Pulmonary artery endothelial cell (primary cell): ENCODE measurements at regions not wholly inside any gene's neighbourhood (a gene's known extent, or its start where the extent isn't known, plus 50 kb on each side); places are given as distances from the start of the nearest gene placed in this dataset.
"Not testable (repeated sequence)": the region's sequence is repeated elsewhere in the genome, so short reads cannot be mapped to it uniquely, and the experiment has no call there.

Source experiments
- DNase-seq: peaks from one replicate; pipeline ENCODE4 v3.0.0-alpha.2; 2011; ENCODE audit warnings: low read depth, low spot score

- DNase-seq = no peak
Observed at GRCh38 chr3:21979706-21980105, 228.7 kb upstream of the ZNF385D start.

GRCh38 chr3:21989341-21990042 is 238.5 kb upstream of the ZNF385D start:
- DNase-seq = no peak

GRCh38 chr3:21991061-21991460 is 240.1 kb upstream of the ZNF385D start:
- DNase-seq = no peak

GRCh38 chr3:21995079-21995607 is 244.1 kb upstream of the ZNF385D start:
- no peak for DNase-seq

GRCh38 chr3:22007368-22007767 is 256.4 kb upstream of the ZNF385D start:
- no peak for DNase-seq

GRCh38 chr3:22010997-22011396 is 260.0 kb upstream of the ZNF385D start:
- DNase-seq = no peak

- DNase-seq = no peak
Observed at GRCh38 chr3:22012471-22012870, 261.5 kb upstream of the ZNF385D start.

- DNase-seq = no peak
Observed at GRCh38 chr3:22013641-22014040, 262.6 kb upstream of the ZNF385D start.

- no peak for DNase-seq
Observed at GRCh38 chr3:22016197-22016596, 265.2 kb upstream of the ZNF385D start.

- not testable (repeated sequence) for DNase-seq
Observed at GRCh38 chr3:22024638-22025037, 273.6 kb upstream of the ZNF385D start.

GRCh38 chr3:22029480-22029879 is 278.5 kb upstream of the ZNF385D start:
- no peak for DNase-seq

- DNase-seq = no peak
Observed at GRCh38 chr3:22039161-22039560, 288.2 kb upstream of the ZNF385D start.

GRCh38 chr3:22040150-22040549 is 289.1 kb upstream of the ZNF385D start:
- no peak for DNase-seq

- no peak for DNase-seq
Observed at GRCh38 chr3:22045882-22046281, 294.9 kb upstream of the ZNF385D start.

GRCh38 chr3:22063500-22063899 is 312.5 kb upstream of the ZNF385D start:
- DNase-seq = no peak

GRCh38 chr3:22068619-22069018 is 317.6 kb upstream of the ZNF385D start:
- DNase-seq = no peak

- no peak for DNase-seq
Observed at GRCh38 chr3:22088204-22088603, 337.2 kb upstream of the ZNF385D start.

GRCh38 chr3:22089284-22089683 is 338.3 kb upstream of the ZNF385D start:
- no peak for DNase-seq

- no peak for DNase-seq
Observed at GRCh38 chr3:22091329-22091728, 340.3 kb upstream of the ZNF385D start.

GRCh38 chr3:22098021-22098420 is 347.0 kb upstream of the ZNF385D start:
- no peak for DNase-seq

- DNase-seq = no peak
Observed at GRCh38 chr3:22101351-22101750, 350.3 kb upstream of the ZNF385D start.

GRCh38 chr3:22101811-22102210 is 350.8 kb upstream of the ZNF385D start:
- no peak for DNase-seq

GRCh38 chr3:22103423-22103822 is 352.4 kb upstream of the ZNF385D start:
- no peak for DNase-seq
